Thyroid gland (tissue), 4 donors: ENCODE measurements at regions not wholly inside any gene's neighbourhood (a gene's known extent, or its start where the extent isn't known, plus 50 kb on each side); places are given as distances from the start of the nearest gene placed in this dataset.

Experiments
- DNase-seq, 2 donors: peaks; one replicate each; pipeline ENCODE4 v3.0.0-alpha.2; 2019
- H3K27ac ChIP-seq, 3 donors: fragments of 200-600 bp; sonication (generic); 1 replicate in 2 of 3; 2 replicates in 1 of 3; pipeline ENCODE4 v1.5.1; 2016 to 2019; ENCODE audit warnings: mild to moderate bottlenecking in 1 of 3, moderate library complexity in 1 of 3
- H3K27me3 ChIP-seq: fragments of 200-600 bp; sonication (generic); one replicate; pipeline ENCODE4 v1.5.1; 2019
- H3K36me3 ChIP-seq, 2 donors: fragments of 200-600 bp; sonication (generic); one replicate each; pipeline ENCODE4 v1.5.1; 2016 to 2019
- H3K4me1 ChIP-seq, 2 donors: fragments of 200-600 bp; sonication (generic); one replicate each; pipeline ENCODE4 v1.5.1; 2017 to 2019
- H3K4me3 ChIP-seq, 3 donors: fragments of 200-600 bp; sonication (generic); replicated peaks in 1 of 3; 1 replicate in 2 of 3; 2 replicates in 1 of 3; pipeline ENCODE4 v1.5.1; 2016; ENCODE audit warnings: mild to moderate bottlenecking in 1 of 3
- H3K9me3 ChIP-seq: fragments of 200-600 bp; sonication (generic); one replicate; pipeline ENCODE4 v1.5.1; 2017
- POLR2A ChIP-seq, 2 donors: fragments of 450-650 bp; IDR thresholded peaks; one replicate each; pipeline ENCODE4 v1.6.1; 2017; ENCODE audit warnings: antibody characterized with exemption in 2 of 2, mild to moderate bottlenecking in 2 of 2, moderate library complexity in 1 of 2
- WGBS, 2 donors: methylation state at CpG; one replicate each; pipeline ENCODE4 v1.1.5; 2017; 5-methylcytosine and 5-hydroxymethylcytosine counted together
- intact Hi-C: fragments of 100-400 bp; cut with DNase I; formaldehyde crosslinking; loops from one replicate; pipeline ENCODE4 v1.15.1; 2023
- TF ChIP-seq, protein P1 (sequence below), 6 experiments: fragments of 200-600 bp in 3 of 6; fragments of 450-650 bp in 3 of 6; sonication (generic) in 3 of 6; IDR thresholded peaks; one replicate each; pipeline ENCODE4 v1.5.1; 2016 to 2019; ENCODE audit warnings: antibody characterized with exemption in 6 of 6, mild to moderate bottlenecking in 2 of 6, inconsistent platforms in 1 of 6, moderate library complexity in 1 of 6

DNA sequence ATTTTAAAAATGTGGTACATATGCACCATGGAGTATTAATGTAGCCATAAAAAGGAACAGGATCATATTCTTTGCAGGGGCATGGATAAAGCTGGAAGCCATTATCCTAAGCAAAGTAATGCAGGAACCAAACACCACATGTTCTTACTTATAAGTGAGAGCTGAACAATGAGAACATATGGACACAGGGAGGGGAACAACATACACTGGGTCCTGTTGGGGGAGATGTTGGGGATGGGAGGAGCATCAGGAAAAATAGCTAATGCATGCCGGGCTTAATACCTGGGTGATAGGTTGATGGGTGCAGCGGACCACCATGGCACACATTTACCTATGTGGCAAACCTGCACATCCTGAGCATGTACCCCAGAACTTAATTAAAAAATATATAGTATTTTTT lies 352.5 kb upstream of the KAZN start:
- no peaks in the 10 kb centered on the region for H3K27me3 ChIP-seq
- TF ChIP-seq, protein P1, sequence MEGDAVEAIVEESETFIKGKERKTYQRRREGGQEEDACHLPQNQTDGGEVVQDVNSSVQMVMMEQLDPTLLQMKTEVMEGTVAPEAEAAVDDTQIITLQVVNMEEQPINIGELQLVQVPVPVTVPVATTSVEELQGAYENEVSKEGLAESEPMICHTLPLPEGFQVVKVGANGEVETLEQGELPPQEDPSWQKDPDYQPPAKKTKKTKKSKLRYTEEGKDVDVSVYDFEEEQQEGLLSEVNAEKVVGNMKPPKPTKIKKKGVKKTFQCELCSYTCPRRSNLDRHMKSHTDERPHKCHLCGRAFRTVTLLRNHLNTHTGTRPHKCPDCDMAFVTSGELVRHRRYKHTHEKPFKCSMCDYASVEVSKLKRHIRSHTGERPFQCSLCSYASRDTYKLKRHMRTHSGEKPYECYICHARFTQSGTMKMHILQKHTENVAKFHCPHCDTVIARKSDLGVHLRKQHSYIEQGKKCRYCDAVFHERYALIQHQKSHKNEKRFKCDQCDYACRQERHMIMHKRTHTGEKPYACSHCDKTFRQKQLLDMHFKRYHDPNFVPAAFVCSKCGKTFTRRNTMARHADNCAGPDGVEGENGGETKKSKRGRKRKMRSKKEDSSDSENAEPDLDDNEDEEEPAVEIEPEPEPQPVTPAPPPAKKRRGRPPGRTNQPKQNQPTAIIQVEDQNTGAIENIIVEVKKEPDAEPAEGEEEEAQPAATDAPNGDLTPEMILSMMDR (IDR thresholded peaks at IDR 0.05): no peak
- no peak for TF ChIP-seq POLR2A (IDR thresholded peaks at IDR 0.05)
- 90 to 95% methylated on average over 2 of the region's 2 CpGs for WGBS, 2 donors
- no peaks in the 10 kb centered on the region for H3K4me1 ChIP-seq
- intact Hi-C loops: no loop called here
- no peak overlapping the region for H3K4me3 ChIP-seq
- no peaks in the 10 kb centered on the region for H3K36me3 ChIP-seq
- no peaks in the 10 kb centered on the region for H3K9me3 ChIP-seq
- DNase-seq: no peak
- no peak overlapping the region for H3K27ac ChIP-seq

DNA sequence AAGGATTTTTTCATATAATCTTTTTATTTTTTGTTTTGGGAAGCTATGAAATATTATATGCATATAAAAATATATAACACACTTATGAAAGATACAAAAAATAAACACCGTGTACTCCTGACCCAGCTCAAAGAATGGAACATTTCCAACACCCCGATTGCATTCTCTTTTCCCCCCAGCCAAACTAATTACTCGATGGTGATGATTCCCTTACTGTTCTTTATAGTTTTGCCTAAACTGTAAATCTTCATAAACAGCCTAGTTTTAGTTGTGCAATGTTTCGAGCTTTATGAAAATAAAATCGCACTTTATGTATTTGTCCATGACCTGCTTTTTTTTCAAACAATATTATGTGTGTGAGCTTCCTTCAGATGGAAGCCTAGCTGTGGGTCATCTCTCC lies 352.0 kb upstream of the KAZN start:
- no peaks in the 10 kb centered on the region for H3K4me1 ChIP-seq
- no peak overlapping the region for H3K27ac ChIP-seq
- no peak overlapping the region for H3K4me3 ChIP-seq
- no peaks in the 10 kb centered on the region for H3K27me3 ChIP-seq
- H3K36me3 ChIP-seq: no peaks in the 10 kb centered on the region
- no peak for DNase-seq
- intact Hi-C loops: no loop called here
- TF ChIP-seq, protein P1 (IDR thresholded peaks at IDR 0.05): no peak
- TF ChIP-seq POLR2A (IDR thresholded peaks at IDR 0.05): no peak
- H3K9me3 ChIP-seq: no peaks in the 10 kb centered on the region
- WGBS, 2 donors: 79 to 81% methylated on average over 5 of the region's 5 CpGs

DNA sequence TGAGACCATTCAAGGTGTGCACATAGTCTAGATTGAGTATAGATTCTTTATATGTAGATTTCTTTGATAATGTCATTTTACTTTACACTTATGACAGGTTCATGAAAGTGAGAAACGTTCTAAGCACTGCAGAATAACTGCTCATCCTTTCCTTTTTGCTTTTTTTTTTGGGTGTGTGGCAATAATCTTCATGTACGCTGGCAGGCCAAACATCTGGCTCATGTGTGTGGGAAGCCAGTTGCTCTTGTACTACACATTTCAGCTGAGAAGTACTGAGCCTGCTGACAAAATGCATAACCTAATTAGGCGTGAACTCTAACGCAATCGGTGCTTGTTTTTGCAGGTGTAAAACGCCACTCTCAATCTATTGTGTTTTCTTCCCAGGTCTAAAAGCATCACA lies 350.8 kb upstream of the KAZN start:
- no peak for DNase-seq
- H3K36me3 ChIP-seq: no peaks in the 10 kb centered on the region
- H3K27ac ChIP-seq: no peak overlapping the region
- H3K9me3 ChIP-seq: no peaks in the 10 kb centered on the region
- H3K4me1 ChIP-seq: no peaks in the 10 kb centered on the region
- H3K4me3 ChIP-seq: no peak overlapping the region
- WGBS, 2 donors: 78 to 86% methylated on average over 6 of the region's 6 CpGs
- intact Hi-C loops: no loop called here
- H3K27me3 ChIP-seq: no peaks in the 10 kb centered on the region
- TF ChIP-seq, protein P1 (IDR thresholded peaks at IDR 0.05): no peak
- TF ChIP-seq POLR2A (IDR thresholded peaks at IDR 0.05): no peak

DNA sequence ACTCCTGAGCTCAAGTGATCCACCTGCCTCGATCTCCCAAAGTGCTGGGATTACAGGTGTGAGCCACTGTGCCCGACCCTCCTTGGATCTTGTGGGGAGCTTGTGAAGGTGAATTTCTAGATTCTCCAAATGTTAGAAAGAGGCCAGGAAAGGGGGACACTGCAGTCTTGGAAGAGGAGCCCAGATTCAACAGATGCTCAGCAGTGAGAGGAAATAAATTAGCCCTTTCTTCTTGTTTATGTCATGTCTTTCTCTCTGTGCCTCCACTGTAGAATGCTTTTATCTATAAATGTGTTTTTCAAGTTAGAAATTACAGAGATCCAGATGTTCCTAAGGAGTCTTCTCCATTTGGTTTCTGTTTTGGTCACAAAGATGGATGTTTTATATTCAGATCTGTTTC lies 346.6 kb upstream of the KAZN start:
- no peak overlapping the region for H3K27ac ChIP-seq
- no peak overlapping the region for H3K4me3 ChIP-seq
- TF ChIP-seq POLR2A (IDR thresholded peaks at IDR 0.05): no peak
- TF ChIP-seq, protein P1 (IDR thresholded peaks at IDR 0.05): no peak
- no peaks in the 10 kb centered on the region for H3K9me3 ChIP-seq
- intact Hi-C loops: no loop called here
- H3K36me3 ChIP-seq: no peaks in the 10 kb centered on the region
- 83 to 95% methylated on average over 2 of the region's 2 CpGs for WGBS, 2 donors
- no peaks in the 10 kb centered on the region for H3K4me1 ChIP-seq
- H3K27me3 ChIP-seq: no peaks in the 10 kb centered on the region
- no peak for DNase-seq

DNA sequence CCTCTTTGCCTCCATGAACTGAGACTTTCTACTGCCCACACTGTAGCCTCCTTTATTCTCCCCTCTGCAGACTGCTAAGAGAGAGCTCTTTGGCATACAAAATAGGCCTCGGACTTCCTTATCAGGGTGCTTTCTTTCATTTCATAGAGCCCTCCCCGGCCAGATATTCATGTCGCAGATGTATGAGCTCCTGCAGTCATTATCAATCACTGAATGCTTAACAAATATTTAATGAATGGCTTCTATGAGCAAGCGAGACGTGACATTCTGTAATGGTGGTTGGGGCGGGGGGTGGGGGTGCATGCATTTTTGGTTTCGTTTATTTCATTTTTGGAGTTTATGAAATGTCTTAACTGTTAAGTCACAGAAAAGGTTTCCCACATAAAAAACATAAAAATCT lies 344.8 kb upstream of the KAZN start:
- Histone ChIP-seq H3K4me3 (no peak overlapping the region), H3K9me3 (no peaks in the 10 kb centered on the region), H3K4me1 (no peaks in the 10 kb centered on the region), H3K27me3 (no peaks in the 10 kb centered on the region), H3K27ac (no peak overlapping the region), H3K36me3 (no peaks in the 10 kb centered on the region)
- WGBS, 2 donors: 86 to 91% methylated on average over 7 of the region's 7 CpGs
- intact Hi-C loops: no loop called here
- no peak for TF ChIP-seq POLR2A (IDR thresholded peaks at IDR 0.05)
- TF ChIP-seq, protein P1 (IDR thresholded peaks at IDR 0.05): no peak
- DNase-seq: no peak
